Bronchial epithelial cell (primary cell): ENCODE measurements at regions not wholly inside any gene's neighbourhood (a gene's known extent, or its start where the extent isn't known, plus 50 kb on each side); places are given as distances from the start of the nearest gene placed in this dataset.

Experiments used
- DNase-seq: peaks from one replicate; pipeline ENCODE4 v3.0.0-alpha.2; 2010; ENCODE audit warnings: low read depth
- FAIRE-seq: peaks from 2 replicates; lab custom pipeline; 2011; peaks lifted over from hg19 to GRCh38; lab: Jason Lieb, UNC
- H3K27me3 ChIP-seq: 2 replicates; pipeline ENCODE4 v1.5.1; 2011; ENCODE audit warnings: low read length; ENCODE audit not compliant: control insufficient read depth, insufficient read depth
- H3K36me3 ChIP-seq: 2 replicates; pipeline ENCODE4 v1.5.1; 2011; ENCODE audit warnings: low read length; ENCODE audit not compliant: control insufficient read depth, insufficient read depth
- H3K4me3 ChIP-seq: 2 replicates; pipeline ENCODE4 v1.5.1; 2011; ENCODE audit warnings: mild to moderate bottlenecking, low read depth, low read length, control low read depth
- TF ChIP-seq, protein P1 (sequence below): IDR thresholded peaks from 2 replicates; pipeline ENCODE4 v1.5.1; 2011; ENCODE audit warnings: mild to moderate bottlenecking, moderate library complexity, low read length, control low read depth, inconsistent platforms; ENCODE audit not compliant: insufficient read depth, severe bottlenecking

DNA sequence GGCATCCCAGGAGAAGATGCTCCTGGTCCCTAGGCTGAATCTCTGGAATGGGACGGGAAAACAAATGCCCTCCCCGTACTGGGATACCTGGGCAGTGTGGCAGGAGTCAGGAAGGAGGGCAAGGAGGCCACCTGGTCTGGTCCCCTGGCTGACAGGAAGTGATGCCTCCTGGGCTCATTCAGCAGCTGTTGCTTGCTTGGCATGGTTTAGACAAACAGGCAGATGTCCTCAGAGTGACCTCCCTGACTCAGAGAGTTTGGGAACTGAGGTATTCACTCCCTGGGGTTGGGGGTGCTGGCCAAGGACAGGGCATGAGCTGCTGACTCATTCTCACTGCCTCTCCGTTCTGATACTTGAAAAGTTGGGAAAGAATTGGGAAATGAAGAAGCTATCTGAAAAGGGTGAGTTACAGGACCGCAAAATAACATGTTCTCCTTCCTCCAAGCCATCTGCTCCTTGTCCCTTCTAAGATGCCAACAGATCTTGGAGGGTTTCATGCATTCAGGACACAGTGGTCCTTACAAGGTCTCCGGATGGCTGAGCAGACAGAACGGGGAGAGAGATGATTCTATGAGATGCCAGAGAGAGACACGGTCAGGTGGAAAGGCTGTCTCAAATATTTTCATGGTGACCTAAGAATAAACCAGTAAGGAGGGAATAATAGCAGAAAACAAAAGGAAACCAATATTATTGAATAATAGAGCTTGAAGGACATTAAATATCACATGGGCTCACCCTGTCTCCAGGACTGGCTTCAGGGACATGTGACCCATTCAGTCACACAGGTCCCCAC is 534.5 kb downstream of the BNC2 start:
- H3K4me3 ChIP-seq: no peak overlapping the region
- FAIRE-seq: no peak
- TF ChIP-seq, protein P1, sequence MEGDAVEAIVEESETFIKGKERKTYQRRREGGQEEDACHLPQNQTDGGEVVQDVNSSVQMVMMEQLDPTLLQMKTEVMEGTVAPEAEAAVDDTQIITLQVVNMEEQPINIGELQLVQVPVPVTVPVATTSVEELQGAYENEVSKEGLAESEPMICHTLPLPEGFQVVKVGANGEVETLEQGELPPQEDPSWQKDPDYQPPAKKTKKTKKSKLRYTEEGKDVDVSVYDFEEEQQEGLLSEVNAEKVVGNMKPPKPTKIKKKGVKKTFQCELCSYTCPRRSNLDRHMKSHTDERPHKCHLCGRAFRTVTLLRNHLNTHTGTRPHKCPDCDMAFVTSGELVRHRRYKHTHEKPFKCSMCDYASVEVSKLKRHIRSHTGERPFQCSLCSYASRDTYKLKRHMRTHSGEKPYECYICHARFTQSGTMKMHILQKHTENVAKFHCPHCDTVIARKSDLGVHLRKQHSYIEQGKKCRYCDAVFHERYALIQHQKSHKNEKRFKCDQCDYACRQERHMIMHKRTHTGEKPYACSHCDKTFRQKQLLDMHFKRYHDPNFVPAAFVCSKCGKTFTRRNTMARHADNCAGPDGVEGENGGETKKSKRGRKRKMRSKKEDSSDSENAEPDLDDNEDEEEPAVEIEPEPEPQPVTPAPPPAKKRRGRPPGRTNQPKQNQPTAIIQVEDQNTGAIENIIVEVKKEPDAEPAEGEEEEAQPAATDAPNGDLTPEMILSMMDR: no peak
- H3K36me3 ChIP-seq: no peaks in the 10 kb centered on the region
- H3K27me3 ChIP-seq: no peaks in the 10 kb centered on the region
- DNase-seq: peak; percentile 97

DNA sequence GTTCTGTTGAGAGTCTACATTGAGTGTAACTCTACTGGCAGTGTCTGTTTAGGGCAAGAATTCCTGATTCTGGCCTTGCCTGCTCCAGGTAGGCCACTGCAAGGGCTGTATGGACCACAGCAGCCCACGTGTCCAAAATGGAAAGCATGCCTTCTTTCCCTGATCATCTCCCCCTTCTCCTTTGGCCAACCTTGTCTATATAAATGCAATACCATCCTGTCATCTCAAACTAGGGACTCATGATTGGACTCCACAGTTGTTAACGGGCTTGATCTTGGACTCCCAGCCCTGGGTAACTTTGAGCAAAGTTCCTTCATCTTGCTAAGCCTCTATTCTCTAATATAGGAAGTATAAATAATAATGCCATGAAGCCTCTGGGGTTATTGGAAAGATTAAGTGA is 533.6 kb downstream of the BNC2 start:
- H3K4me3 ChIP-seq: no peak overlapping the region
- H3K36me3 ChIP-seq: no peaks in the 10 kb centered on the region
- TF ChIP-seq, protein P1: no peak
- H3K27me3 ChIP-seq: no peaks in the 10 kb centered on the region
- FAIRE-seq: no peak
- DNase-seq: no peak

DNA sequence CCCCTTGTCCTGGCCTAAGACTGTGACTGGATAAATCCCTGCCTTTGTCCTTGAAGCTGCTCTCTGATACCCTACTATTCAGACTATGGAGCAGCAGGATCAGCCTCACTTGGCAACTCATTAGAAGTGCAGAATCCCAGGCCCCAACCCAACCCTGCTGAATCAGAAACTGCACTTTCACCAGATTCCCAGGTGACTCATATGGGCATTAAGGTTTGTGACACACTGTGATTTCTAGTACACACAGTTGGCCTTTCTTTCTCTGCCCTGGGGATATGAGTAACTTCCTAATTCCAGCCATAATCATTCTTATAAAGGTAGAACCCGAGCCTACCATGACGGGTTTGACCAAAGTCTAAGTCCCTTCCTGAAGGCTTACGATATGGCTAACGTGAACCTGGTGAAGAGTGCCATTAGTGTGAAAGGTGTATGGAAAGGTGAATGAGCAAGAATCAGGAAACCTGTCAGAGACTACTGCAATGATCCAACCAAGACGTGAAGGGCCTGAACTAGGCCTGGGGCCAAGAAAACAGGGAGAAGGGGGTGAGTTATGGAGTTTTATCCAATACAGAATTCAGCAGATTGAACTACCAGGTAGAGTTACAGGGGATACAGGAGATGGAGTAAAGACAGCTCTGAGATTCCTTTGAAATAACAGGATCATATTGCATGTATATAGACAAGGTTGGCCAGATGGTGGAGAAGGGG is 533.0 kb downstream of the BNC2 start:
- peak; percentile 99 for DNase-seq
- TF ChIP-seq, protein P1: no peak
- no peak overlapping the region for H3K4me3 ChIP-seq
- H3K36me3 ChIP-seq: no peaks in the 10 kb centered on the region
- no peaks in the 10 kb centered on the region for H3K27me3 ChIP-seq
- FAIRE-seq: peak; percentile 70

DNA sequence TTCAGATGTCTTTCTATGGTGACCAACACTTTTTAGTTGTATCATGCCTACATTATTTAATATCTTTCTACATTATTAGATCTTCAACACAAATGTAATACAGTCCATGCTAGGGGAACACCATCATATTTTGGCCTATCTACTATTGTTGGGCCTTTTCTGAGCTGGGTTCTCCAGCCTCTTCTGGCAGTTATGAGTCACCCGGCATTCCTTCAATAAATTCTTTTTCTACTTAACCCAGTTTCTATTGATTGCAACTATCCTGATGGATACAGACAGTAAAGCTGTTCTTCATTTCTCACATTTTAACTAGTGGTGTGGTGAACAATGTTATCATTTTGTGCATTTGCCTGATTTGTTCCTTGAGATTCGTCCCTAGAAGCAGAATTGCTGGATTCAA is 529.3 kb downstream of the BNC2 start:
- Histone ChIP-seq H3K27me3 (no peaks in the 10 kb centered on the region), H3K36me3 (no peaks in the 10 kb centered on the region), H3K4me3 (no peak overlapping the region)
- DNase-seq (no peak), FAIRE-seq (no peak)
- TF ChIP-seq, protein P1: no peak

DNA sequence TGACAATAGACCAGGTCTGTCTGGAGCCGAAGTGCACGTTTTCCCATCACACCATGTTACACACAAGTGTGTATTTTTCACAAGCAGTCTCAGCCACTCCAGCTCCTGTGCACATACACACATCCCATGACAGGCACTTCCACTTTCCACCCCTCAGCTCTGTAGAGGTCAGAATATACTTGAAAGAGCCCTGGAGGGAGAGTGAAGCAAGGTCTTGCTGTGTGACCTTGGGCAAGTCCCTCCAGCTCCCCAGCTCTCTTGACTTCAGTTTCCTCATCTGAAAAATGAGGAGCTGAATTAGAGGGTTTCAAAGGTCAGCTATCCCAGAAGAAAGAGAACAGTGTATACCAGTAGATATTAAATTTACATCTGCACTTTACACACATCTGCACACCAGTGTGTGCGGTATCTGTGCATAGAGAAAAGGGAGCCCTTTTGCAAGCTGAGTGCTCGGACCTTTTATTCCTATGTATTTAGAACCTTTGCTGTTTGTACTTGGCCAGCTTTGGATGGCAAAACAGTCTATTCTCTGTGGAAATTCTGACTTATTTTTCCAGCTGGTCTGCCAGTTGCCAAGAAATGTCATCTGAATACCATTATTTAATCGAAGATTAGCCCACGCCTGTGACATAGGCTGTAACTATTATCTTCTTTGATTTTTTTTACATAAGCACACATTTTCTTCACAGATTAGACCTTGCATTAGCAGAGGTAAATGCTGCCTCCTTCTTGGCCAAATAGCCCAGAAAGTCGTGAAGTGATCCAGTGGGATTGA is 528.0 kb downstream of the BNC2 start:
- TF ChIP-seq, protein P1: no peak
- Histone ChIP-seq H3K27me3 (no peaks in the 10 kb centered on the region), H3K36me3 (no peaks in the 10 kb centered on the region), H3K4me3 (no peak overlapping the region)
- DNase-seq: no peak
- FAIRE-seq: no peak
